Hepatocyte (in vitro differentiated cells): ENCODE measurements at regions not wholly inside any gene's neighbourhood (a gene's known extent, or its start where the extent isn't known, plus 50 kb on each side); places are given as distances from the start of the nearest gene placed in this dataset.

Source experiments
- DNase-seq: peaks from one replicate; pipeline ENCODE4 v3.0.0-alpha.2; 2016; ENCODE audit warnings: low spot score
- H2AFZ ChIP-seq: fragments of 200-600 bp; sonication (generic); 2 replicates; pipeline ENCODE4 v1.6.0; 2016; ENCODE audit warnings: antibody characterized with exemption, mild to moderate bottlenecking
- H3K27ac ChIP-seq: fragments of 200-600 bp; sonication (generic); 2 replicates; pipeline ENCODE4 v1.5.1; 2016; ENCODE audit warnings: mild to moderate bottlenecking
- H3K27me3 ChIP-seq: fragments of 200-600 bp; sonication (generic); 2 replicates; pipeline ENCODE4 v1.6.1; 2016
- H3K36me3 ChIP-seq: fragments of 200-600 bp; sonication (generic); replicated peaks from 2 replicates; pipeline ENCODE4 v1.5.1; 2016; ENCODE audit warnings: low read depth; ENCODE audit not compliant: insufficient read depth
- H3K4me1 ChIP-seq: fragments of 200-600 bp; sonication (generic); 2 replicates; pipeline ENCODE4 v1.5.1; 2016; ENCODE audit warnings: mild to moderate bottlenecking, moderate library complexity; ENCODE audit not compliant: insufficient read depth
- H3K4me2 ChIP-seq: fragments of 200-600 bp; sonication (generic); 2 replicates; pipeline ENCODE4 v1.6.0; 2016
- H3K4me3 ChIP-seq: fragments of 200-600 bp; sonication (generic); 2 replicates; pipeline ENCODE4 v1.5.1; 2016; ENCODE audit warnings: mild to moderate bottlenecking
- H3K79me2 ChIP-seq: fragments of 200-600 bp; sonication (generic); 2 replicates; pipeline ENCODE4 v1.6.0; 2017; ENCODE audit warnings: mild to moderate bottlenecking
- H3K9me2 ChIP-seq: fragments of 200-600 bp; sonication (generic); replicated peaks from 2 replicates; pipeline ENCODE4 v1.6.0; 2017; ENCODE audit warnings: mild to moderate bottlenecking; ENCODE audit not compliant: insufficient read depth
- H3K9me3 ChIP-seq: fragments of 200-600 bp; sonication (generic); 2 replicates; pipeline ENCODE4 v1.5.1; 2016; ENCODE audit warnings: low read depth, mild to moderate bottlenecking
- H4K20me1 ChIP-seq: fragments of 200-600 bp; sonication (generic); 2 replicates; pipeline ENCODE4 v1.6.0; 2016; ENCODE audit warnings: mild to moderate bottlenecking; ENCODE audit not compliant: insufficient read depth, poor library complexity, severe bottlenecking
- EZH2 ChIP-seq: fragments of 200-600 bp; sonication (generic); IDR thresholded peaks from 2 replicates; pipeline ENCODE4 v1.6.1; 2016; ENCODE audit warnings: antibody characterized with exemption, mild to moderate bottlenecking, borderline replicate concordance
- EZH2phosphoT487 ChIP-seq: fragments of 200-600 bp; sonication (generic); IDR thresholded peaks from one replicate; pipeline ENCODE4 v1.6.1; 2018; ENCODE audit warnings: antibody characterized with exemption, mild to moderate bottlenecking, low read depth, moderate library complexity; ENCODE audit not compliant: unreplicated experiment, severe bottlenecking
- WGBS: methylation state at CpG from one replicate; pipeline ENCODE4 v1.1.6; 2016; ENCODE audit warnings: low lambda C conversion rate; ENCODE audit errors: missing lambda C conversion rate; 5-methylcytosine and 5-hydroxymethylcytosine counted together
- TF ChIP-seq, protein P1 (sequence below): fragments of 200-600 bp; sonication (generic); IDR thresholded peaks from 2 replicates; pipeline ENCODE4 v1.5.1; 2016; ENCODE audit warnings: antibody characterized with exemption, mild to moderate bottlenecking; ENCODE audit not compliant: poor library complexity

- peak overlapping the region; percentile 67 for H3K4me2 ChIP-seq
- peak overlapping the region; percentile 6 for H2AFZ ChIP-seq
- peak; percentile 34 for DNase-seq
These were observed 199.5 kb upstream of the PLEKHG7 start for GRCh38 chr12:92503029-92503931.

DNA sequence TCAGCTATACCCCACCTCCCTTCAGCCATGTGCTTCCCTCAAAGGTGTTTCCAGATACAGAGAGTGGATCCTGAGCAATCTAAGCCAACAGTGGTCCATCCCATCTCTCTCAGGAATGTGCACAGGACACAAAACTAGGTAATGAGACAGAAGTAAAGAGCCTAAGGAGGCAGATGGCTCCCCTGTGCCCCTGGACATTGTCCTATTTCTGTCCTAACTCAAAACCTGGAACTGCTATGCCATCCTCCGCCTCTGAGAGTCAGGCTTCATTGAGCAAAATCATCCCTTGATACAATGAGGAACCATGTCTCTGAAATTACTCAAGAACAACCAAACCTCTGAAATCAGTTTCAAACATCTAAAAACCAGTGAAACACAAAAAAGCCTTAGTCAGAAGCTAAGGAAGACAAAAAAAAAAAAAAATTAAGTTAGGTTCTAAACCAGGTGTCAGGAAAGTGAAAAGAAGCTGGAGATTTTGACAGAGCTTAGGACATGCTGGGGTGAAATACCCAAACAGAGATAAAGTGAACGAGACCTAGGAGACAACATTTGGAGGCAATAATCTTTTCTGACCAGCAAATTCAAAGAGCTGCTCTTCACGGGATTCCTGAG, 200.3 kb upstream of the PLEKHG7 start:
- peaks cover 47% of the 10 kb centered on the region for H3K4me1 ChIP-seq
- peak overlapping the region; percentile 89 for H3K27ac ChIP-seq
- H3K27me3 ChIP-seq = no peaks in the 10 kb centered on the region
- H3K79me2 ChIP-seq = no peaks in the 10 kb centered on the region
- H2AFZ ChIP-seq = no peak overlapping the region
- peak; percentile 12 for DNase-seq
- H3K9me2 ChIP-seq = no peaks in the 10 kb centered on the region
- H3K4me2 ChIP-seq = peak overlapping the region; percentile 67
- H3K4me3 ChIP-seq = no peak overlapping the region
- H3K36me3 ChIP-seq = no peaks in the 10 kb centered on the region
- H4K20me1 ChIP-seq = no peaks in the 10 kb centered on the region
- TF ChIP-seq EZH2phosphoT487 = no peak
- TF ChIP-seq, protein P1, sequence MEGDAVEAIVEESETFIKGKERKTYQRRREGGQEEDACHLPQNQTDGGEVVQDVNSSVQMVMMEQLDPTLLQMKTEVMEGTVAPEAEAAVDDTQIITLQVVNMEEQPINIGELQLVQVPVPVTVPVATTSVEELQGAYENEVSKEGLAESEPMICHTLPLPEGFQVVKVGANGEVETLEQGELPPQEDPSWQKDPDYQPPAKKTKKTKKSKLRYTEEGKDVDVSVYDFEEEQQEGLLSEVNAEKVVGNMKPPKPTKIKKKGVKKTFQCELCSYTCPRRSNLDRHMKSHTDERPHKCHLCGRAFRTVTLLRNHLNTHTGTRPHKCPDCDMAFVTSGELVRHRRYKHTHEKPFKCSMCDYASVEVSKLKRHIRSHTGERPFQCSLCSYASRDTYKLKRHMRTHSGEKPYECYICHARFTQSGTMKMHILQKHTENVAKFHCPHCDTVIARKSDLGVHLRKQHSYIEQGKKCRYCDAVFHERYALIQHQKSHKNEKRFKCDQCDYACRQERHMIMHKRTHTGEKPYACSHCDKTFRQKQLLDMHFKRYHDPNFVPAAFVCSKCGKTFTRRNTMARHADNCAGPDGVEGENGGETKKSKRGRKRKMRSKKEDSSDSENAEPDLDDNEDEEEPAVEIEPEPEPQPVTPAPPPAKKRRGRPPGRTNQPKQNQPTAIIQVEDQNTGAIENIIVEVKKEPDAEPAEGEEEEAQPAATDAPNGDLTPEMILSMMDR = peak; percentile 26
- WGBS = 66% methylated on average over 3 of the region's 3 CpGs
- no peaks in the 10 kb centered on the region for H3K9me3 ChIP-seq

More at GRCh38 chr12:92503029-92503931, 199.5 kb upstream of the PLEKHG7 start:
- no peaks in the 10 kb centered on the region for H3K9me3 ChIP-seq
- H3K36me3 ChIP-seq = no peaks in the 10 kb centered on the region
- H3K27me3 ChIP-seq = no peaks in the 10 kb centered on the region
- TF ChIP-seq EZH2phosphoT487 (no peak), EZH2 (no peak)
- TF ChIP-seq, protein P1 = no peak
- no peaks in the 10 kb centered on the region for H4K20me1 ChIP-seq
- no peak overlapping the region for H3K4me3 ChIP-seq
- no peaks in the 10 kb centered on the region for H3K9me2 ChIP-seq
- H3K27ac ChIP-seq = peak overlapping the region; percentile 89
- H3K4me1 ChIP-seq = peaks cover 47% of the 10 kb centered on the region
- WGBS = 57% methylated on average over 12 of the region's 12 CpGs
- no peaks in the 10 kb centered on the region for H3K79me2 ChIP-seq

GRCh38 chr12:92496790-92497189, 206.0 kb upstream of the PLEKHG7 start:
- no peak for DNase-seq
- H3K4me2 ChIP-seq = no peak overlapping the region
- no peaks in the 10 kb centered on the region for H3K9me3 ChIP-seq
- H3K79me2 ChIP-seq = no peaks in the 10 kb centered on the region
- no peaks in the 10 kb centered on the region for H3K9me2 ChIP-seq
- 77% methylated on average over 1 of the region's 1 CpG for WGBS
- no peaks in the 10 kb centered on the region for H4K20me1 ChIP-seq
- H3K4me1 ChIP-seq = peaks cover under 1% of the 10 kb centered on the region
- no peaks in the 10 kb centered on the region for H3K27me3 ChIP-seq
- H3K36me3 ChIP-seq = no peaks in the 10 kb centered on the region
- H2AFZ ChIP-seq = no peak overlapping the region
- H3K27ac ChIP-seq = no peak overlapping the region
- no peak for TF ChIP-seq EZH2
- no peak for TF ChIP-seq EZH2phosphoT487
- TF ChIP-seq, protein P1 = no peak
- no peak overlapping the region for H3K4me3 ChIP-seq
